Mucosa of stomach (tissue), 1 donor: ENCODE measurements at regions not wholly inside any gene's neighbourhood (a gene's known extent, or its start where the extent isn't known, plus 50 kb on each side); places are given as distances from the start of the nearest gene placed in this dataset.

Experiments
- H3K27me3 ChIP-seq: one replicate; pipeline ENCODE4 v1.7.0; 2013; ENCODE audit warnings: mild to moderate bottlenecking, low read length; ENCODE audit not compliant: control insufficient read depth, insufficient read depth
- H3K36me3 ChIP-seq: one replicate; pipeline ENCODE4 v1.7.0; 2013; ENCODE audit warnings: low read length; ENCODE audit not compliant: control insufficient read depth, insufficient read depth
- H3K4me1 ChIP-seq: one replicate; pipeline ENCODE4 v1.7.0; 2013; ENCODE audit warnings: mild to moderate bottlenecking, low read length; ENCODE audit not compliant: control insufficient read depth, insufficient read depth
- H3K4me3 ChIP-seq: one replicate; pipeline ENCODE4 v1.7.0; 2013; ENCODE audit warnings: low read length
- H3K9ac ChIP-seq: one replicate; pipeline ENCODE4 v1.7.0; 2013; ENCODE audit warnings: mild to moderate bottlenecking, low read length, moderate library complexity
- H3K9me3 ChIP-seq: one replicate; pipeline ENCODE4 v1.7.0; 2013; ENCODE audit warnings: mild to moderate bottlenecking, low read length, moderate library complexity; ENCODE audit not compliant: control insufficient read depth
- donor health status: Pancreatic carcinoma.

GRCh38 chr22:42330170-42330569 is 59.7 kb upstream of the TCF20 start:
- Histone ChIP-seq H3K36me3 (no peaks in the 10 kb centered on the region), H3K4me3 (no peak overlapping the region), H3K9me3 (no peaks in the 10 kb centered on the region), H3K4me1 (peaks cover 17% of the 10 kb centered on the region), H3K27me3 (peaks cover 12% of the 10 kb centered on the region), H3K9ac (no peak overlapping the region)

GRCh38 chr22:42329504-42329903 is 59.1 kb upstream of the TCF20 start:
- Histone ChIP-seq H3K27me3 (peaks cover 12% of the 10 kb centered on the region), H3K36me3 (no peaks in the 10 kb centered on the region), H3K9me3 (no peaks in the 10 kb centered on the region), H3K4me3 (no peak overlapping the region), H3K9ac (no peak overlapping the region), H3K4me1 (peaks cover 23% of the 10 kb centered on the region)

- no peaks in the 10 kb centered on the region for H3K36me3 ChIP-seq
Measured at GRCh38 chr22:42328784-42329145, 58.3 kb upstream of the TCF20 start.

GRCh38 chr22:42328130-42328783 is 57.8 kb upstream of the TCF20 start:
- H3K9me3 ChIP-seq = no peaks in the 10 kb centered on the region
- no peaks in the 10 kb centered on the region for H3K36me3 ChIP-seq
- peaks cover 23% of the 10 kb centered on the region for H3K4me1 ChIP-seq
- no peak overlapping the region for H3K4me3 ChIP-seq
- H3K9ac ChIP-seq = no peak overlapping the region
- H3K27me3 ChIP-seq = peaks cover 12% of the 10 kb centered on the region

More at GRCh38 chr22:42328784-42329145, 58.3 kb upstream of the TCF20 start:
- H3K9ac ChIP-seq = no peak overlapping the region
- H3K4me3 ChIP-seq = no peak overlapping the region
- H3K27me3 ChIP-seq = peaks cover 12% of the 10 kb centered on the region
- peaks cover 23% of the 10 kb centered on the region for H3K4me1 ChIP-seq
- H3K9me3 ChIP-seq = no peaks in the 10 kb centered on the region

GRCh38 chr22:42327462-42328129 is 57.1 kb upstream of the TCF20 start:
- Histone ChIP-seq H3K36me3 (no peaks in the 10 kb centered on the region), H3K9ac (no peak overlapping the region), H3K4me3 (no peak overlapping the region), H3K4me1 (peaks cover 23% of the 10 kb centered on the region), H3K27me3 (peaks cover 12% of the 10 kb centered on the region), H3K9me3 (no peaks in the 10 kb centered on the region)

- Histone ChIP-seq H3K36me3 (no peaks in the 10 kb centered on the region), H3K27me3 (peaks cover 9% of the 10 kb centered on the region), H3K9me3 (no peaks in the 10 kb centered on the region), H3K4me3 (no peak overlapping the region), H3K9ac (no peak overlapping the region), H3K4me1 (peaks cover 23% of the 10 kb centered on the region)
Measured at GRCh38 chr22:42326801-42327200, 56.3 kb upstream of the TCF20 start.

GRCh38 chr22:42326301-42326700 is 55.8 kb upstream of the TCF20 start:
- no peaks in the 10 kb centered on the region for H3K9me3 ChIP-seq
- H3K4me1 ChIP-seq = peaks cover 22% of the 10 kb centered on the region
- no peak overlapping the region for H3K4me3 ChIP-seq
- H3K36me3 ChIP-seq = no peaks in the 10 kb centered on the region
- H3K9ac ChIP-seq = no peak overlapping the region
- peaks cover 6% of the 10 kb centered on the region for H3K27me3 ChIP-seq

- no peak overlapping the region for H3K9ac ChIP-seq
- no peak overlapping the region for H3K4me3 ChIP-seq
- no peaks in the 10 kb centered on the region for H3K9me3 ChIP-seq
- no peaks in the 10 kb centered on the region for H3K36me3 ChIP-seq
- no peaks in the 10 kb centered on the region for H3K27me3 ChIP-seq
- H3K4me1 ChIP-seq = peaks cover 34% of the 10 kb centered on the region
Measured at GRCh38 chr22:42324990-42325710, 54.7 kb upstream of the TCF20 start.

- H3K4me1 ChIP-seq = peaks cover 39% of the 10 kb centered on the region
- H3K9ac ChIP-seq = no peak overlapping the region
- no peaks in the 10 kb centered on the region for H3K9me3 ChIP-seq
- H3K36me3 ChIP-seq = no peaks in the 10 kb centered on the region
- no peaks in the 10 kb centered on the region for H3K27me3 ChIP-seq
- no peak overlapping the region for H3K4me3 ChIP-seq
Measured at GRCh38 chr22:42324566-42324965, 54.1 kb upstream of the TCF20 start.

- peaks cover 43% of the 10 kb centered on the region for H3K4me1 ChIP-seq
- H3K27me3 ChIP-seq = peaks cover 3% of the 10 kb centered on the region
- no peak overlapping the region for H3K9ac ChIP-seq
- no peaks in the 10 kb centered on the region for H3K9me3 ChIP-seq
- no peak overlapping the region for H3K4me3 ChIP-seq
- no peaks in the 10 kb centered on the region for H3K36me3 ChIP-seq
Measured at GRCh38 chr22:42323971-42324370, 53.5 kb upstream of the TCF20 start.

GRCh38 chr22:42322562-42322926 is 52.1 kb upstream of the TCF20 start:
- H3K36me3 ChIP-seq = no peaks in the 10 kb centered on the region
- H3K4me1 ChIP-seq = peaks cover 50% of the 10 kb centered on the region
- H3K9me3 ChIP-seq = no peaks in the 10 kb centered on the region
- peaks cover 5% of the 10 kb centered on the region for H3K27me3 ChIP-seq
- no peak overlapping the region for H3K4me3 ChIP-seq
- no peak overlapping the region for H3K9ac ChIP-seq

- no peak overlapping the region for H3K9ac ChIP-seq
- H3K27me3 ChIP-seq = peaks cover 5% of the 10 kb centered on the region
- no peaks in the 10 kb centered on the region for H3K36me3 ChIP-seq
- H3K4me3 ChIP-seq = no peak overlapping the region
- no peaks in the 10 kb centered on the region for H3K9me3 ChIP-seq
- peaks cover 55% of the 10 kb centered on the region for H3K4me1 ChIP-seq
Measured at GRCh38 chr22:42321908-42322561, 51.6 kb upstream of the TCF20 start.
